ENCODE measurements at regions not wholly inside any gene's neighbourhood (a gene's known extent, or its start where the extent isn't known, plus 50 kb on each side); places are given as distances from the start of the nearest gene placed in this dataset.

GRCh38 chr17:72068643-72069042, 52.2 kb upstream of the SOX9 start:
- DNase-seq: no peak

GRCh38 chr17:72069586-72070202, 51.1 kb upstream of the SOX9 start:
- no peak for DNase-seq

Measured in NCI-H510A (cell line).